ENCODE measurements at regions not wholly inside any gene's neighbourhood (a gene's known extent, or its start where the extent isn't known, plus 50 kb on each side); places are given as distances from the start of the nearest gene placed in this dataset.

- Mint-ChIP-seq H3K27me3 (no peaks in the 10 kb centered on the region), H3K4me1 (no peaks in the 10 kb centered on the region), H3K9me3 (ENCODE audit: low read depth) (peaks cover 2% of the 10 kb centered on the region), H3K27ac (no peak overlapping the region), H3K4me3 (no peak overlapping the region), H3K36me3 (no peaks in the 10 kb centered on the region)
- DNase-seq, result no peak
- no peak for ATAC-seq
- CTCF ChIA-PET, result no interaction called here
Observed at GRCh38 chr7:34237493-34237849, 332.1 kb downstream of the BMPER start.

GRCh38 chr7:34240417-34240816, 335.1 kb downstream of the BMPER start:
- no peaks in the 10 kb centered on the region for H3K36me3 Mint-ChIP-seq
- CTCF ChIA-PET, result no interaction called here
- ATAC-seq (no peak), DNase-seq (no peak)
- H3K4me1 Mint-ChIP-seq, result no peaks in the 10 kb centered on the region
- no peak overlapping the region for H3K4me3 Mint-ChIP-seq
- no peaks in the 10 kb centered on the region for H3K9me3 Mint-ChIP-seq (ENCODE audit: low read depth)
- no peaks in the 10 kb centered on the region for H3K27me3 Mint-ChIP-seq
- H3K27ac Mint-ChIP-seq, result no peak overlapping the region

GRCh38 chr7:34242391-34242790, 337.1 kb downstream of the BMPER start:
- H3K27ac Mint-ChIP-seq, result no peak overlapping the region
- H3K9me3 Mint-ChIP-seq (ENCODE audit: low read depth), result no peaks in the 10 kb centered on the region
- no peak for ATAC-seq
- CTCF ChIA-PET, result no interaction called here
- H3K27me3 Mint-ChIP-seq, result no peaks in the 10 kb centered on the region
- no peaks in the 10 kb centered on the region for H3K4me1 Mint-ChIP-seq
- no peak for DNase-seq
- no peak overlapping the region for H3K4me3 Mint-ChIP-seq
- H3K36me3 Mint-ChIP-seq, result no peaks in the 10 kb centered on the region

GRCh38 chr7:34245246-34245645, 339.9 kb downstream of the BMPER start:
- no peaks in the 10 kb centered on the region for H3K4me1 Mint-ChIP-seq
- H3K27ac Mint-ChIP-seq, result no peak overlapping the region
- no peaks in the 10 kb centered on the region for H3K9me3 Mint-ChIP-seq (ENCODE audit: low read depth)
- no peaks in the 10 kb centered on the region for H3K27me3 Mint-ChIP-seq
- CTCF ChIA-PET, result no interaction called here
- ATAC-seq (no peak), DNase-seq (no peak)
- H3K4me3 Mint-ChIP-seq, result no peak overlapping the region
- H3K36me3 Mint-ChIP-seq, result no peaks in the 10 kb centered on the region

DNA sequence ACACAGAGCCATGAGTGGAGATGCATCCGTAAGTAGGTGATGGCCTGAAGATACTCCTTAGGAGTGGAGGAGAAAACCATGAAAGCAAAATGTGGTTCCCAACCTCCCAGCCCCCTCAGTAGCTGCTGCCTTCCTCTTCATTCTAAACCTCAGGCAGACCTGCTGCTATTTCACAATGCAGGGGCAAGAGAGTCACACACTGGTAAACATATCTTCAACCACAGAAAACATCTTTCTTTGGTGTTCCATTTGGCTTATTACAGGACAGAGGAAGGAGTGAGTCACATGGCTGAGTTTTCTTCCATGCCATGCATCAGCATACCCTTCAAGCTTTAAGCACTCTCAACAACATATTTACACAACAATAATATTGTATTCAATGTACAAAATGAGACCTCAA, 342.1 kb downstream of the BMPER start:
- H3K4me3 Mint-ChIP-seq, result no peak overlapping the region
- ATAC-seq (no peak), DNase-seq (no peak)
- no peaks in the 10 kb centered on the region for H3K4me1 Mint-ChIP-seq
- CTCF ChIA-PET, result no interaction called here
- no peaks in the 10 kb centered on the region for H3K36me3 Mint-ChIP-seq
- H3K27me3 Mint-ChIP-seq, result no peaks in the 10 kb centered on the region
- no peaks in the 10 kb centered on the region for H3K9me3 Mint-ChIP-seq (ENCODE audit: low read depth)
- no peak overlapping the region for H3K27ac Mint-ChIP-seq

GRCh38 chr7:34249192-34249591, 343.9 kb downstream of the BMPER start:
- Mint-ChIP-seq H3K27ac (no peak overlapping the region), H3K36me3 (no peaks in the 10 kb centered on the region), H3K9me3 (ENCODE audit: low read depth) (no peaks in the 10 kb centered on the region), H3K4me1 (no peaks in the 10 kb centered on the region), H3K4me3 (no peak overlapping the region), H3K27me3 (no peaks in the 10 kb centered on the region)
- CTCF ChIA-PET, result interaction anchor here (1.9 kb wide), 1 partner anchor 72 kb away, joined by 4 read pairs; no protein-coding TSS in a partner anchor
- ATAC-seq, result no peak
- no peak for DNase-seq

DNA sequence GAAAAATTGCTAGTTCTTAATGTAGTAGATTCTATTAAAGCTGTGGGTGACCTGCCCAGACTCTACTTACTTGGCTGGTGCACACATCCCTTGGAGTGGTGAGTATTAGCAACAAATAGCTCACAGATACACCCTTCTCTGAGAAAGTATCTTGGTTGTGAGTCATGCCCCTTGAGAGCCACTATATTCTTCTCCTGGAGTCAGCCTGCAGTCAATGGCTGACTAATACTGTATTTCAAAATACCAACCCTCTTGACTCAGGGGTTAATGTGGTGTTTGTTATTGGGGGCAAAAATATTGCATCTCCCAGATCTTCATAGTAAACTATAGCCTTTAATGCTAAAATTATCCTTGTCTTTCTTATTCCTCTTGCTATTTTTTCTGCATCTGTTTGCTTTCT, 354.9 kb downstream of the BMPER start:
- Mint-ChIP-seq H3K9me3 (ENCODE audit: low read depth) (peaks cover 6% of the 10 kb centered on the region), H3K36me3 (no peaks in the 10 kb centered on the region), H3K4me1 (no peaks in the 10 kb centered on the region), H3K4me3 (no peak overlapping the region), H3K27me3 (no peaks in the 10 kb centered on the region), H3K27ac (no peak overlapping the region)
- DNase-seq (no peak), ATAC-seq (no peak)
- CTCF ChIA-PET, result no interaction called here

GRCh38 chr7:34263168-34263567, 357.8 kb downstream of the BMPER start:
- Mint-ChIP-seq H3K9me3 (ENCODE audit: low read depth) (peaks cover 6% of the 10 kb centered on the region), H3K4me1 (no peaks in the 10 kb centered on the region), H3K4me3 (no peak overlapping the region), H3K27me3 (no peaks in the 10 kb centered on the region), H3K27ac (no peak overlapping the region), H3K36me3 (no peaks in the 10 kb centered on the region)
- CTCF ChIA-PET, result no interaction called here
- DNase-seq (no peak), ATAC-seq (no peak)

GRCh38 chr7:34269084-34269483, 363.7 kb downstream of the BMPER start:
- H3K4me3 Mint-ChIP-seq, result no peak overlapping the region
- H3K4me1 Mint-ChIP-seq, result no peaks in the 10 kb centered on the region
- peaks cover 2% of the 10 kb centered on the region for H3K9me3 Mint-ChIP-seq (ENCODE audit: low read depth)
- no peak for ATAC-seq
- H3K27me3 Mint-ChIP-seq, result no peaks in the 10 kb centered on the region
- DNase-seq, result no peak
- no peak overlapping the region for H3K27ac Mint-ChIP-seq
- CTCF ChIA-PET, result no interaction called here
- no peaks in the 10 kb centered on the region for H3K36me3 Mint-ChIP-seq

GRCh38 chr7:34275624-34276023, 370.3 kb downstream of the BMPER start:
- H3K27me3 Mint-ChIP-seq, result no peaks in the 10 kb centered on the region
- CTCF ChIA-PET, result no interaction called here
- DNase-seq, result no peak

GRCh38 chr7:34277016-34277802, 371.9 kb downstream of the BMPER start:
- H3K4me1 Mint-ChIP-seq, result peaks cover 6% of the 10 kb centered on the region
- no peak overlapping the region for H3K27ac Mint-ChIP-seq
- H3K4me3 Mint-ChIP-seq, result no peak overlapping the region
- ATAC-seq (no peak), DNase-seq (no peak)
- CTCF ChIA-PET, result no interaction called here
- H3K27me3 Mint-ChIP-seq, result no peaks in the 10 kb centered on the region
- no peaks in the 10 kb centered on the region for H3K36me3 Mint-ChIP-seq
- no peaks in the 10 kb centered on the region for H3K9me3 Mint-ChIP-seq (ENCODE audit: low read depth)

More at GRCh38 chr7:34275624-34276023, 370.3 kb downstream of the BMPER start:
- no peaks in the 10 kb centered on the region for H3K9me3 Mint-ChIP-seq (ENCODE audit: low read depth)
- H3K27ac Mint-ChIP-seq, result no peak overlapping the region
- no peak overlapping the region for H3K4me3 Mint-ChIP-seq
- no peak for ATAC-seq
- H3K4me1 Mint-ChIP-seq, result peaks cover 6% of the 10 kb centered on the region
- no peaks in the 10 kb centered on the region for H3K36me3 Mint-ChIP-seq

DNA sequence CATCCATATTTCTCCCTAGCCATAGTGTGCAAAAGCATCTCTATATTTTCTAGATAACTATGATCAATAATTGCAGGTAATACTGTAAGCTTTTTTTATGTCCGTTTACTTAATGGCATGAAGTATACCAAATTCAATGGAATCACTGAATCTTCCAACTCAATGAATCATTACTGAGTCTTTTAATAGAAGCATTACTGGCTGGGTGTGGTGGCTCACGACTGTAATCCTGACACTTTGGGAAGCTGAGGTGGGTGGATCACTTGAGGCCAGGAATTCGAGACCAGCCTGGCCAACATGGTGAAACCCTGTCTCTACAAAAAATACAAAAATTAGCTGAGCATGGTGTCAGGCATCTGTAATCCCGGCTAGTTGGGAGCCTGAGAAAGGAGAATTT, 372.5 kb downstream of the BMPER start:
- ATAC-seq, result no peak
- H3K9me3 Mint-ChIP-seq (ENCODE audit: low read depth), result peaks cover 5% of the 10 kb centered on the region
- CTCF ChIA-PET, result no interaction called here

GRCh38 chr7:34281260-34281659, 375.9 kb downstream of the BMPER start:
- ATAC-seq, result no peak
- CTCF ChIA-PET, result no interaction called here
- no peak for DNase-seq
- Mint-ChIP-seq H3K4me3 (no peak overlapping the region), H3K36me3 (no peaks in the 10 kb centered on the region), H3K9me3 (ENCODE audit: low read depth) (peaks cover 8% of the 10 kb centered on the region), H3K4me1 (peaks cover 6% of the 10 kb centered on the region), H3K27me3 (no peaks in the 10 kb centered on the region), H3K27ac (no peak overlapping the region)

More for the DNA sequence above, 372.5 kb downstream of the BMPER start:
- Mint-ChIP-seq H3K4me1 (peaks cover 6% of the 10 kb centered on the region), H3K27me3 (no peaks in the 10 kb centered on the region), H3K4me3 (no peak overlapping the region), H3K27ac (no peak overlapping the region), H3K36me3 (no peaks in the 10 kb centered on the region)
- DNase-seq, result no peak

DNA sequence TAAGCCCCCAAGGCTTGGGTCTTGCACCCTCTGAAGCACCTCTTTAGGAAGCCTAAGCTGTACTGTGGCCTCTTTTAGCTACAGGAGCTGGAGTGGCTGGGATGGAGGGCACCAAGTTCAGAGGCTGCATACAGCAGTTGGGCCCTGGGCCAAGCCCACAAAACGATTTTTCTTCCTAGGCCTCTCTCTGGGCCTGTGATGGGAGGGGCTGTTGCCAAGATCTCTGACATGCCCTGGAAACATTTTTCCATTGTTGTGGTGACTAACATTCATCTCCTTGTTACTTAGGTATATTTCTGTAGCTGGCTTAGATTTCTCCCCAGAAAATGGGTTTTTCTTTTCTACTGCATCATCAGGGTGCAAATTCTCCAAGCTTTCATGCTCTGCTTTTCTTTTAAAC, 375.7 kb upstream of the NPSR1 start:
- CTCF ChIA-PET, result no interaction called here
- H3K27ac Mint-ChIP-seq, result no peak overlapping the region
- peaks cover 8% of the 10 kb centered on the region for H3K9me3 Mint-ChIP-seq (ENCODE audit: low read depth)
- no peaks in the 10 kb centered on the region for H3K27me3 Mint-ChIP-seq
- ATAC-seq (no peak), DNase-seq (no peak)
- H3K4me3 Mint-ChIP-seq, result no peak overlapping the region
- H3K36me3 Mint-ChIP-seq, result no peaks in the 10 kb centered on the region
- peaks cover 3% of the 10 kb centered on the region for H3K4me1 Mint-ChIP-seq

DNA sequence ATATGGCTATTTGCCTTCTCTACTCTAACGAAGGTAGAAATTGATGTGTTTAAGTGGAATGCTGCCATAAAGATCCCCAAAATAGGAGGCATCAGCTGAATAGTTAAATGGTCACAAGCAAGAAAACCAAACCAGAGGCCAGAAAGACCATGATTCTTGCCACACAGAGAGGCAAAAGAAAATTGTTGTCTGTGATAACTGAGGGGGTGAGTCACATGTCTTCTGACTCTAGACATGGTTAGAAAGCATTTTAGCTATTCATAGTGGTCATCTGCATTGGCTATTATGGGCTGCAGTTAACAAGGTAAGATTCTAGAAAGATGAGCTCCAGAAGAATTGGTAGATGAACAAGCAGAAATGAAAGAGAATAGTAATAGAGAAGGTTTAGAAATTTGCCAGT, 361.4 kb upstream of the NPSR1 start:
- CTCF ChIA-PET, result no interaction called here
- no peaks in the 10 kb centered on the region for H3K9me3 Mint-ChIP-seq (ENCODE audit: low read depth)

More for the DNA sequence above, 361.4 kb upstream of the NPSR1 start:
- DNase-seq, result no peak
- Mint-ChIP-seq H3K4me3 (no peak overlapping the region), H3K4me1 (no peaks in the 10 kb centered on the region), H3K27me3 (no peaks in the 10 kb centered on the region), H3K36me3 (no peaks in the 10 kb centered on the region), H3K27ac (no peak overlapping the region)
- ATAC-seq, result no peak
